Right atrium auricular region (tissue), 2 donors: ENCODE measurements at regions not wholly inside any gene's neighbourhood (a gene's known extent, or its start where the extent isn't known, plus 50 kb on each side); places are given as distances from the start of the nearest gene placed in this dataset.
"Not testable (repeated sequence)": the region's sequence is repeated elsewhere in the genome, so short reads cannot be mapped to it uniquely, and the experiment has no call there.

Experiments
- DNase-seq: peaks from one replicate; pipeline ENCODE4 v3.0.0-alpha.2; 2019; ENCODE audit warnings: low spot score
- H3K27ac ChIP-seq, 2 donors: fragments of 200-600 bp; sonication (generic); 1 replicate in 1 of 2; 2 replicates in 1 of 2; pipeline ENCODE4 v1.5.1; 2016 to 2019
- H3K27me3 ChIP-seq, 2 donors: fragments of 200-600 bp; sonication (generic); one replicate each; pipeline versions ENCODE4 v1.5.1 to v1.6.0; 2017 to 2019
- H3K36me3 ChIP-seq: fragments of 200-600 bp; sonication (generic); one replicate; pipeline ENCODE4 v1.5.1; 2016
- H3K4me1 ChIP-seq, 2 donors: fragments of 200-600 bp; sonication (generic); one replicate each; pipeline versions ENCODE4 v1.5.1 to v1.6.0; 2017 to 2019
- H3K4me3 ChIP-seq, 2 donors: fragments of 200-600 bp; sonication (generic); 1 replicate in 1 of 2; 2 replicates in 1 of 2; pipeline ENCODE4 v1.5.1; 2017 to 2019; ENCODE audit warnings: mild to moderate bottlenecking in 1 of 2, moderate library complexity in 1 of 2
- H3K9me3 ChIP-seq, 2 donors: fragments of 200-600 bp; sonication (generic); one replicate each; pipeline ENCODE4 v1.5.1; 2019
- TF ChIP-seq, protein P1 (sequence below), 2 donors: fragments of 200-600 bp; sonication (generic); IDR thresholded peaks; one replicate each; pipeline ENCODE4 v1.5.1; 2019; ENCODE audit warnings: antibody characterized with exemption in 2 of 2

DNA sequence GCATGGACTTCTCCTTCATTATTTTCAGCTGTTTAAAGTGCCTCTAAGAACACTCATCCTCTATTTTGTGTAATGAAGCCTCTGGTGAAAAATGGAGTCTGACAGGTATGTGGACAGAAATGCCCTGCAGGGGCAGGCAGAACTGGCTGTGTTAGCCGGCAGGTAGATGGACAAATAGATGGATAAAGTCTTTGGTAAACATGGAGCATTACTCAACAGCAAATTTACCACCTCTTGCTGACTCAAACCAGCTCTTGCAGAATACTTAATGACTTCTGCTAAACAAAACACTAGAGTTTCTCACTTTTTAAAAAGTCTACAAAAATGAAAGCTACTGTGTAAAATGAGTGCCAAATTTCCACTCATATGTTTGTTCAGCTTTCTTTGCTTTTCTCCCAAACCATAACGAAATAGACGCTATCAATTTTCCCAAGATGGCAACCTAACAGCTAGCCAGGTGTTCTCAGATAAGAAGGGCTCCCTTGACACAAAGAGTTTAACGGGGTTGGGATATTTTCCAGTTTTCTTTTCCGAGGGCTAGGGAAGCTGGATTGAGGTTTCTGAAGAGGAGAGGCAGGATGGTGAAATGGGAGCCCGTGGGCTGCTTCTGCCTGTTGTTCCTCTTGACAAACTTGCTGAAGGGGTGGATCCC, 71.9 kb upstream of the HABP2 start:
- Histone ChIP-seq H3K4me3 (no peak overlapping the region), H3K27ac (no peak overlapping the region), H3K27me3 (no peaks in the 10 kb centered on the region), H3K36me3 (no peaks in the 10 kb centered on the region), H3K4me1 (peaks cover 0 to 6% of the 10 kb centered on the region in 2 donors), H3K9me3 (peaks cover 0 to 23% of the 10 kb centered on the region in 2 donors)
- TF ChIP-seq, protein P1, sequence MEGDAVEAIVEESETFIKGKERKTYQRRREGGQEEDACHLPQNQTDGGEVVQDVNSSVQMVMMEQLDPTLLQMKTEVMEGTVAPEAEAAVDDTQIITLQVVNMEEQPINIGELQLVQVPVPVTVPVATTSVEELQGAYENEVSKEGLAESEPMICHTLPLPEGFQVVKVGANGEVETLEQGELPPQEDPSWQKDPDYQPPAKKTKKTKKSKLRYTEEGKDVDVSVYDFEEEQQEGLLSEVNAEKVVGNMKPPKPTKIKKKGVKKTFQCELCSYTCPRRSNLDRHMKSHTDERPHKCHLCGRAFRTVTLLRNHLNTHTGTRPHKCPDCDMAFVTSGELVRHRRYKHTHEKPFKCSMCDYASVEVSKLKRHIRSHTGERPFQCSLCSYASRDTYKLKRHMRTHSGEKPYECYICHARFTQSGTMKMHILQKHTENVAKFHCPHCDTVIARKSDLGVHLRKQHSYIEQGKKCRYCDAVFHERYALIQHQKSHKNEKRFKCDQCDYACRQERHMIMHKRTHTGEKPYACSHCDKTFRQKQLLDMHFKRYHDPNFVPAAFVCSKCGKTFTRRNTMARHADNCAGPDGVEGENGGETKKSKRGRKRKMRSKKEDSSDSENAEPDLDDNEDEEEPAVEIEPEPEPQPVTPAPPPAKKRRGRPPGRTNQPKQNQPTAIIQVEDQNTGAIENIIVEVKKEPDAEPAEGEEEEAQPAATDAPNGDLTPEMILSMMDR (IDR thresholded peaks at IDR 0.05) = no peak
- DNase-seq = no peak

DNA sequence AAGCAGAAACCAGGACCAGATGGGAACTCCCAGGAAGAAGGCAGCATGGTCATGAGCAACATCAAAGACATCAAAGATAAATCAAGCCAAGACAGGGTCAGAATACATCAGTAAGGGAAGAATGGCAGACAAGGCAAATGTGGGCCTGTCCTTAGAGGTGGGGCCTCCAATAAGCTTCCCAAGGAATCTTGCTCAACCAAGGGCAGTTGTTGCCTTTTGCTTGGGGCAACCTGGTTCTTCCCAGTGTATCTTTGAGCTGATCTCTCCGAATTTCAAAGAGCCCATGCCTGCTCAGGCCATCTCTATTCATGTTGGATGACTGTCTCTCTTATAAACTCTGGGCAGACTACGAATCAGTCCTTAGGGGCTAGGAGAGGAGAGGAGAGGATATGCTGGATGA, 68.4 kb upstream of the HABP2 start:
- Histone ChIP-seq H3K4me3 (no peak overlapping the region), H3K36me3 (no peaks in the 10 kb centered on the region), H3K4me1 (no peaks in the 10 kb centered on the region), H3K27ac (no peak overlapping the region), H3K27me3 (no peaks in the 10 kb centered on the region), H3K9me3 (peaks cover 0 to 14% of the 10 kb centered on the region in 2 donors)
- TF ChIP-seq, protein P1 (IDR thresholded peaks at IDR 0.05) = no peak
- DNase-seq = no peak

DNA sequence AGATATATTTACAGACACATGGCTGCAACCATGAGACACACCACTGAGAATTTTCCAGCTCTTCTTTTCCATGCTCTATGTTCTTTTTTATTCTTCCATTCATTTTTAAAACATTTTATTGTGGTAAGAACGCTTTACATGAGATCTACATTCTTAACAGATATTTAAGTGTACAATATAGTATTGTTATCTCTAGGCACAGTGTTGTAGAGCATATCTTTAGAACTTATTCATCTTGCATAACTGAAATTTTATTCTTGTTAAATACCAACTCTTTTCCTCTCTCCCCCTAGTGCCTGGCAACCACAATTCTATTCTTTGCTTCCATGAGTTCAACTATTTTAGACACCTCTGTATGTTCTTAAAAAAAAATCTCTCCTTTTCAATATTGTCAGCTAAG, 67.1 kb upstream of the HABP2 start:
- TF ChIP-seq, protein P1 (IDR thresholded peaks at IDR 0.05) = no peak
- H3K27ac ChIP-seq = no peak overlapping the region
- H3K4me3 ChIP-seq = no peak overlapping the region
- no peaks in the 10 kb centered on the region for H3K27me3 ChIP-seq
- no peaks in the 10 kb centered on the region for H3K36me3 ChIP-seq
- no peak for DNase-seq
- peaks cover 0 to 2% of the 10 kb centered on the region in 2 donors for H3K9me3 ChIP-seq
- no peaks in the 10 kb centered on the region for H3K4me1 ChIP-seq

DNA sequence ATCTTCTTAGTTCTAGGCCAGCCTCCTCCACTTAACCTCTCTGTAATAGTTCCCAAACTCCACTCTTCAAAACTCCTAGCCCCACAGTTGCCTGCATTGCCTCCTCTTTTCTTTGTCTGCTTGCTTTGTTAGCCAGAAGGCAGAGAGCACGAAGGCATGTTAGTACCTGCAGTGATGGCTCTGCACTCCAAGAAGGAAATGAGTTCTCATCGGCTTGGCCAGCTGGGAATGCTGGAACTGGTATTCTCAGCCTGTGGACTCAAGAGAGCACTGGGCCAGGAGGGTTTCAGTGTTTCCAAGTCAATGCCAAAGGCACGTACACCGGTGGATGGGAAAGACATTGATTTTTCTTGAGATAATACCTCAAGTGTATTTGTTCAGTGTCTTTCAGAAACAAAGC, 66.3 kb upstream of the HABP2 start:
- DNase-seq = no peak
- no peaks in the 10 kb centered on the region for H3K9me3 ChIP-seq
- H3K27me3 ChIP-seq = no peaks in the 10 kb centered on the region
- H3K27ac ChIP-seq = no peak overlapping the region
- TF ChIP-seq, protein P1 (IDR thresholded peaks at IDR 0.05) = no peak
- no peak overlapping the region for H3K4me3 ChIP-seq
- H3K36me3 ChIP-seq = no peaks in the 10 kb centered on the region
- H3K4me1 ChIP-seq = no peaks in the 10 kb centered on the region

DNA sequence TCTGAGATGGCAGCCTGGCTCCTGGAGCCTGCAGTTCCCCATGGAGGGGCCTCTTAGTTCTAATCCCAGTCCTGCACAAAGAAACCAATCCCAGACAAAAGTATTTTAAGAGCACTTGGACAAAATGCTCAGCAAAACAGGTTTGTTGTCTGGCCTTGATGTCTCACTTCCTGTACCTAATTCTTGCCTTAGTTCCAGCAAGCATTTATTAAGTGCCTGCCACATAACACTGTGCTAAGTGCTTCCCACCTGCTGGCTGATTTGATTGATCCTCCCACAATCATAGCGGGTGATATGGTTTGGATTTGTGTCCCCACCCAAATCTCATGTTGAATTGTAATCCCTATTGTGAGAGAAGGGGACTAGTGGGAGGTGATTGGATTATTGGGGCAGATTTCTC, 65.7 kb upstream of the HABP2 start:
- Histone ChIP-seq H3K27me3 (no peaks in the 10 kb centered on the region), H3K36me3 (no peaks in the 10 kb centered on the region), H3K27ac (no peak overlapping the region), H3K4me3 (no peak overlapping the region), H3K9me3 (no peaks in the 10 kb centered on the region), H3K4me1 (no peaks in the 10 kb centered on the region)
- TF ChIP-seq, protein P1 (IDR thresholded peaks at IDR 0.05) = no peak
- no peak for DNase-seq

- TF ChIP-seq, protein P1 (IDR thresholded peaks at IDR 0.05) = no peak
- Histone ChIP-seq H3K4me1 (peaks cover 0 to 8% of the 10 kb centered on the region in 2 donors), H3K9me3 (no peaks in the 10 kb centered on the region), H3K27me3 (no peaks in the 10 kb centered on the region), H3K27ac (no peak overlapping the region), H3K36me3 (no peaks in the 10 kb centered on the region), H3K4me3 (no peak overlapping the region)
- no peak for DNase-seq
Observed at GRCh38 chr10:113488186-113488585, 64.7 kb upstream of the HABP2 start.

DNA sequence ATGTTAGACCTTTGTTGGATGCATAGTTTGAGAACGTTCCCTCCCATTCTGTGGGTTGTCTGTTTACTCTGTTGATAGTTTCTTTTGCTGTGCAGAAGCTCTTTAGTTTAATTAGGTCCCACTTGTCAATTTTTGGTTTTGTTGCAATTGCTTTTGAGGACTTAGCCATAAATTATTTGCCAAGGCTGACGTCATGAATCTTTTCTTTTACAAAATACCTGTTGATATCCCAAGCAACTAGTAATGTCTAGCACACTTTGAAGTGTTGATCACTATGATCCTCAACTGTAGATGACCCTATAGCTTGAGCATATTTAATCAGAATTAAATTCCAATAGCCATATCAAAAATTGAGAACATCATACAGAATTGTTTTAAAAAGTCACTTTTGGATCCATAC, 63.3 kb upstream of the HABP2 start:
- H3K27ac ChIP-seq, H3K27me3 ChIP-seq, H3K4me3 ChIP-seq, H3K9me3 ChIP-seq, DNase-seq, H3K36me3 ChIP-seq: not testable (repeated sequence)
- H3K4me1 ChIP-seq = peaks cover 0 to 18% of the 10 kb centered on the region in 2 donors
